HUES48 (cell line): ENCODE measurements at regions not wholly inside any gene's neighbourhood (a gene's known extent, or its start where the extent isn't known, plus 50 kb on each side); places are given as distances from the start of the nearest gene placed in this dataset.

ENCODE experiments used
- H3K27ac ChIP-seq: one replicate; pipeline ENCODE4 v1.7.0; 2013; ENCODE audit warnings: low read depth, low read length, inconsistent platforms
- H3K27me3 ChIP-seq: 2 replicates; pipeline ENCODE4 v1.6.1; 2013; ENCODE audit warnings: mild to moderate bottlenecking, low read length; ENCODE audit not compliant: control insufficient read depth, insufficient read depth
- H3K36me3 ChIP-seq: 2 replicates; pipeline ENCODE4 v1.6.1; 2013; ENCODE audit warnings: low read length; ENCODE audit not compliant: control insufficient read depth, insufficient read depth
- H3K4me1 ChIP-seq: 2 replicates; pipeline ENCODE4 v1.6.1; 2013; ENCODE audit warnings: mild to moderate bottlenecking, low read length; ENCODE audit not compliant: control insufficient read depth, insufficient read depth
- H3K4me3 ChIP-seq: 2 replicates; pipeline ENCODE4 v1.5.1; 2013; ENCODE audit warnings: mild to moderate bottlenecking, low read depth, low read length
- H3K9ac ChIP-seq: 2 replicates; pipeline ENCODE4 v1.6.1; 2013; ENCODE audit warnings: mild to moderate bottlenecking, low read depth, low read length, moderate library complexity
- H3K9me3 ChIP-seq: 2 replicates; pipeline ENCODE4 v1.6.1; 2013; ENCODE audit warnings: low read length; ENCODE audit not compliant: control insufficient read depth, insufficient read depth

GRCh38 chr6:141269684-141270083 lies 863.0 kb upstream of the GJE1 start:
- no peaks in the 10 kb centered on the region for H3K27me3 ChIP-seq
- H3K27ac ChIP-seq = no peak overlapping the region
- no peak overlapping the region for H3K4me3 ChIP-seq
- H3K36me3 ChIP-seq = no peaks in the 10 kb centered on the region
- H3K4me1 ChIP-seq = peaks cover 14% of the 10 kb centered on the region
- no peak overlapping the region for H3K9ac ChIP-seq
- H3K9me3 ChIP-seq = no peaks in the 10 kb centered on the region

- Histone ChIP-seq H3K27me3 (no peaks in the 10 kb centered on the region), H3K4me1 (peaks cover 20% of the 10 kb centered on the region), H3K36me3 (no peaks in the 10 kb centered on the region), H3K9me3 (no peaks in the 10 kb centered on the region), H3K27ac (no peak overlapping the region), H3K9ac (no peak overlapping the region), H3K4me3 (no peak overlapping the region)
Observed at GRCh38 chr6:141267420-141267819, 865.3 kb upstream of the GJE1 start.

GRCh38 chr6:141265756-141266623 lies 866.7 kb upstream of the GJE1 start:
- peak overlapping the region; percentile 53 for H3K27ac ChIP-seq
- no peaks in the 10 kb centered on the region for H3K36me3 ChIP-seq
- H3K4me3 ChIP-seq = no peak overlapping the region; the same call in 1 of the 2 replicates
- peaks cover 20% of the 10 kb centered on the region for H3K4me1 ChIP-seq
- no peak overlapping the region; the same call in 1 of the 2 replicates for H3K9ac ChIP-seq
- H3K27me3 ChIP-seq = no peaks in the 10 kb centered on the region
- H3K9me3 ChIP-seq = no peaks in the 10 kb centered on the region

- H3K36me3 ChIP-seq = no peaks in the 10 kb centered on the region
- H3K27ac ChIP-seq = no peak overlapping the region
- H3K4me3 ChIP-seq = no peak overlapping the region
- peaks cover 20% of the 10 kb centered on the region for H3K4me1 ChIP-seq
- H3K9me3 ChIP-seq = no peaks in the 10 kb centered on the region
- no peak overlapping the region for H3K9ac ChIP-seq
- H3K27me3 ChIP-seq = no peaks in the 10 kb centered on the region
Observed at GRCh38 chr6:141264101-141264500, 868.6 kb upstream of the GJE1 start.

- Histone ChIP-seq H3K9ac (no peak overlapping the region), H3K27ac (no peak overlapping the region), H3K36me3 (no peaks in the 10 kb centered on the region), H3K27me3 (no peaks in the 10 kb centered on the region), H3K4me3 (no peak overlapping the region), H3K9me3 (no peaks in the 10 kb centered on the region), H3K4me1 (peaks cover 19% of the 10 kb centered on the region)
Observed at GRCh38 chr6:141261672-141262060, 871.1 kb upstream of the GJE1 start.

GRCh38 chr6:141261016-141261671 lies 871.6 kb upstream of the GJE1 start:
- H3K9ac ChIP-seq = no peak overlapping the region

GRCh38 chr6:141260627-141261015 lies 872.1 kb upstream of the GJE1 start:
- Histone ChIP-seq H3K4me1 (peaks cover 8% of the 10 kb centered on the region; the same call in 1 of the 2 replicates), H3K27ac (no peak overlapping the region), H3K4me3 (no peak overlapping the region), H3K27me3 (no peaks in the 10 kb centered on the region), H3K36me3 (no peaks in the 10 kb centered on the region), H3K9ac (no peak overlapping the region), H3K9me3 (no peaks in the 10 kb centered on the region)

More at GRCh38 chr6:141261016-141261671, 871.6 kb upstream of the GJE1 start:
- no peaks in the 10 kb centered on the region for H3K27me3 ChIP-seq
- no peak overlapping the region for H3K4me3 ChIP-seq
- no peaks in the 10 kb centered on the region for H3K36me3 ChIP-seq
- no peaks in the 10 kb centered on the region for H3K9me3 ChIP-seq
- no peak overlapping the region for H3K27ac ChIP-seq
- peaks cover 14% of the 10 kb centered on the region for H3K4me1 ChIP-seq

- no peak overlapping the region for H3K27ac ChIP-seq
- H3K4me3 ChIP-seq = no peak overlapping the region
- no peak overlapping the region for H3K9ac ChIP-seq
- H3K27me3 ChIP-seq = no peaks in the 10 kb centered on the region
- H3K36me3 ChIP-seq = no peaks in the 10 kb centered on the region
- no peaks in the 10 kb centered on the region for H3K9me3 ChIP-seq
- peaks cover 5% of the 10 kb centered on the region; the same call in 1 of the 2 replicates for H3K4me1 ChIP-seq
Observed at GRCh38 chr6:141259807-141260206, 872.9 kb upstream of the GJE1 start.

- H3K4me1 ChIP-seq = peaks cover under 1% of the 10 kb centered on the region; the same call in 1 of the 2 replicates
- H3K4me3 ChIP-seq = no peak overlapping the region
Observed at GRCh38 chr6:141259091-141259490, 873.6 kb upstream of the GJE1 start.

GRCh38 chr6:141258516-141258915 lies 874.2 kb upstream of the GJE1 start:
- Histone ChIP-seq H3K36me3 (no peaks in the 10 kb centered on the region), H3K27ac (no peak overlapping the region), H3K4me3 (no peak overlapping the region), H3K9ac (no peak overlapping the region), H3K27me3 (no peaks in the 10 kb centered on the region), H3K4me1 (no peaks in the 10 kb centered on the region), H3K9me3 (no peaks in the 10 kb centered on the region)

More at GRCh38 chr6:141259091-141259490, 873.6 kb upstream of the GJE1 start:
- Histone ChIP-seq H3K9ac (no peak overlapping the region), H3K27ac (no peak overlapping the region), H3K9me3 (no peaks in the 10 kb centered on the region), H3K36me3 (no peaks in the 10 kb centered on the region), H3K27me3 (no peaks in the 10 kb centered on the region)

- Histone ChIP-seq H3K9ac (no peak overlapping the region), H3K4me1 (no peaks in the 10 kb centered on the region), H3K27me3 (no peaks in the 10 kb centered on the region), H3K4me3 (no peak overlapping the region), H3K36me3 (no peaks in the 10 kb centered on the region), H3K27ac (no peak overlapping the region), H3K9me3 (no peaks in the 10 kb centered on the region)
Observed at GRCh38 chr6:141254336-141254735, 878.4 kb upstream of the GJE1 start.
